Ovary (tissue), 7 donors: ENCODE measurements at regions not wholly inside any gene's neighbourhood (a gene's known extent, or its start where the extent isn't known, plus 50 kb on each side); places are given as distances from the start of the nearest gene placed in this dataset.

Experiments used
- DNase-seq, 5 donors: peaks; one replicate each; pipeline ENCODE4 v3.0.0-alpha.2; 2019 to 2020
- H3K27ac ChIP-seq, 2 donors: fragments of 200-600 bp; one replicate each; pipeline versions ENCODE4 v1.5.1 to v1.8.0; 2019 to 2022
- H3K27me3 ChIP-seq: fragments of 200-600 bp; one replicate; pipeline ENCODE4 v1.8.0; 2022
- H3K36me3 ChIP-seq: fragments of 200-600 bp; sonication (generic); one replicate; pipeline ENCODE4 v1.5.1; 2019
- H3K4me1 ChIP-seq: one replicate; pipeline ENCODE4 v1.8.1; 2013; ENCODE audit warnings: mild to moderate bottlenecking, moderate library complexity; ENCODE audit not compliant: insufficient read depth
- H3K4me3 ChIP-seq: fragments of 200-600 bp; sonication (generic); one replicate; pipeline ENCODE4 v1.5.1; 2017
- H3K9me3 ChIP-seq, 2 donors: fragments of 200-600 bp in 1 of 2; sonication (generic) in 1 of 2; one replicate each; pipeline versions ENCODE4 v1.5.1 to v1.8.1; 2013 to 2019; ENCODE audit warnings: mild to moderate bottlenecking in 1 of 2, moderate library complexity in 1 of 2
- EP300 ChIP-seq: sonication (generic); formaldehyde crosslinking; IDR thresholded peaks from one replicate; pipeline ENCODE4 v1.6.1; 2017; ENCODE audit warnings: antibody characterized with exemption
- POLR2A ChIP-seq: fragments of 450-650 bp; IDR thresholded peaks from one replicate; pipeline ENCODE4 v1.6.1; 2017; ENCODE audit warnings: antibody characterized with exemption, mild to moderate bottlenecking, moderate library complexity
- WGBS, 3 donors: extraction: QIAGEN DNeasy Blood & Tissue Kit in 1 of 3; methylation state at CpG; one replicate each; pipeline versions ENCODE4 v1.1.5 to v1.1.7; 2013 to 2017; 5-methylcytosine and 5-hydroxymethylcytosine counted together
- intact Hi-C, 4 donors: fragments of 100-400 bp; cut with DNase I; formaldehyde crosslinking; loops; one replicate each; pipeline versions ENCODE4 v1.11.0 to v1.15.1; 2022 to 2023
- TF ChIP-seq, protein P1 (sequence below), 3 donors: fragments of 450-650 bp in 2 of 3; fragments of 200-600 bp in 1 of 3; IDR thresholded peaks; one replicate each; pipeline versions ENCODE4 v1.5.1 to v1.8.0; 2016 to 2022; ENCODE audit warnings: antibody characterized with exemption in 3 of 3, mild to moderate bottlenecking in 1 of 3
- donor health status: DM: no; HTN: no; CAD: no; lungs with moderate emphysema.
- donor health status: DM: no; HTN: no; CAD: no.
- donor health status: Bipolar disorder and iron deficiency.
- donor health status: DM: no; HTN: no; CAD: no.
- donor health status: DM: yes; HTN: yes; CAD: no.

DNA sequence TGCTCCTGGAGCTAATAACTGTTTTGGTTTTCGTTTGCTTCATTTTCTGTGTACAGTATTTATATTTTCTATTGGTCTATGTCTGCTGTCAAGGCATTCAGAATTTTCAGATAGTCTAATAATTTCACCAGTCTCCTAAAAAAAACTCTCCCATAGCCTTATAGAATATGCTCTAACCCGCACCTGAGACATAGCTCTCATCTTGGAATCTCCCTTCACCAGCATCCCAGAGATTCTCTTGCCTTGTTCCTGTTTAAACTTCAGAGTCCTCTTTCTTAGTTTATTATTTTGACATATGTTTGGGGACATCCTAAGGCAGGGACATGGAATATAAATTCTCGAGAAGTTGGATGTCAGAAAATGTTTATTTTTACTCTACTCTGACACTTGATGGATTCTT, 58.3 kb upstream of the MED4 start:
- H3K27ac ChIP-seq: no peak overlapping the region
- intact Hi-C loops: no loop called here
- no peaks in the 10 kb centered on the region for H3K27me3 ChIP-seq
- WGBS, 3 donors: 73 to 80% (median 78%) methylated on average over 3 of the region's 3 CpGs
- TF ChIP-seq POLR2A: no peak
- TF ChIP-seq, protein P1, sequence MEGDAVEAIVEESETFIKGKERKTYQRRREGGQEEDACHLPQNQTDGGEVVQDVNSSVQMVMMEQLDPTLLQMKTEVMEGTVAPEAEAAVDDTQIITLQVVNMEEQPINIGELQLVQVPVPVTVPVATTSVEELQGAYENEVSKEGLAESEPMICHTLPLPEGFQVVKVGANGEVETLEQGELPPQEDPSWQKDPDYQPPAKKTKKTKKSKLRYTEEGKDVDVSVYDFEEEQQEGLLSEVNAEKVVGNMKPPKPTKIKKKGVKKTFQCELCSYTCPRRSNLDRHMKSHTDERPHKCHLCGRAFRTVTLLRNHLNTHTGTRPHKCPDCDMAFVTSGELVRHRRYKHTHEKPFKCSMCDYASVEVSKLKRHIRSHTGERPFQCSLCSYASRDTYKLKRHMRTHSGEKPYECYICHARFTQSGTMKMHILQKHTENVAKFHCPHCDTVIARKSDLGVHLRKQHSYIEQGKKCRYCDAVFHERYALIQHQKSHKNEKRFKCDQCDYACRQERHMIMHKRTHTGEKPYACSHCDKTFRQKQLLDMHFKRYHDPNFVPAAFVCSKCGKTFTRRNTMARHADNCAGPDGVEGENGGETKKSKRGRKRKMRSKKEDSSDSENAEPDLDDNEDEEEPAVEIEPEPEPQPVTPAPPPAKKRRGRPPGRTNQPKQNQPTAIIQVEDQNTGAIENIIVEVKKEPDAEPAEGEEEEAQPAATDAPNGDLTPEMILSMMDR (IDR thresholded peaks at IDR 0.05): no peak
- no peak for TF ChIP-seq EP300
- H3K9me3 ChIP-seq: no peaks in the 10 kb centered on the region
- no peak overlapping the region for H3K4me3 ChIP-seq
- H3K36me3 ChIP-seq: no peaks in the 10 kb centered on the region
- H3K4me1 ChIP-seq: no peaks in the 10 kb centered on the region
- no peak for DNase-seq

DNA sequence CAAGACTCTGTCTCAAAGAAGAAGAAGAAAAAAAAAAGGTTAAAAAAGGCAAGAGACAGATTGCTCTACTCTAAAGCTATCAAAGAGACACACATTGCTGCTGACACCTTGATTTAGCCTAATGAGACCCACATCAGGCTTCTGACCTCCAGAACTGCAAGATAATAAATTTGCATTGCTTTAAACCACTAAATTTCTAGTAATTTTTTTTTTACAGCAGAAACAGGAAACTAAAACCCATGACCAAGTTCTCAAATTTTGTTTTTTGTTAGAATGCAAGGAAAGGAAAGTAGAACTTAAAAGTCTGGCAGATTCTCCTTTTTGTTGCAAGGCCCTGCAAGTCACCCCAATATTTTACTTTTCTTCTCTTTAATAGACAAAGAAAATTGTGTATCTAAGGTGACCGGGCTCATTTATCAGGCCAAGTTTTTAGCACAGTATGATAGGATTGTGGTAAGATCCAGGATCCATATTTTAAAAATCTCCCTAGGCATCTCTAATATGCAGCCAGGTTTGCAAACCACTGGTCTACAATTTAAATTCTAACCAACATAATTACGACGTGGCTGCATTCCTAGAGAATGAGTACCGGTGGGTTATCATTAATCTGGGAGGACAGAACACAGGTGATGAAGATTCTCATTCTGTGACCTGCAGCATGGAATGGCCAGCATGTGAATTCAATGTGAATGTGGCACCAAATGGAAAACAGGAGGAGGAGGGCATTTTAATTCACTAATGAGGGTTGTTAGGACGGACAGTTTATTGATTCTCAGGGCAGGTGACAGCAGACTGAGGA, 56.7 kb upstream of the MED4 start:
- Histone ChIP-seq H3K4me1 (no peaks in the 10 kb centered on the region), H3K36me3 (no peaks in the 10 kb centered on the region), H3K27me3 (no peaks in the 10 kb centered on the region), H3K27ac (no peak overlapping the region), H3K4me3 (no peak overlapping the region), H3K9me3 (no peaks in the 10 kb centered on the region)
- 60 to 62% (median 61%) methylated on average over 5 of the region's 5 CpGs for WGBS, 3 donors
- TF ChIP-seq, protein P1 (IDR thresholded peaks at IDR 0.05): no peak
- TF ChIP-seq EP300 (no peak), POLR2A (no peak)
- intact Hi-C loops: no loop called here
- DNase-seq: no peak

DNA sequence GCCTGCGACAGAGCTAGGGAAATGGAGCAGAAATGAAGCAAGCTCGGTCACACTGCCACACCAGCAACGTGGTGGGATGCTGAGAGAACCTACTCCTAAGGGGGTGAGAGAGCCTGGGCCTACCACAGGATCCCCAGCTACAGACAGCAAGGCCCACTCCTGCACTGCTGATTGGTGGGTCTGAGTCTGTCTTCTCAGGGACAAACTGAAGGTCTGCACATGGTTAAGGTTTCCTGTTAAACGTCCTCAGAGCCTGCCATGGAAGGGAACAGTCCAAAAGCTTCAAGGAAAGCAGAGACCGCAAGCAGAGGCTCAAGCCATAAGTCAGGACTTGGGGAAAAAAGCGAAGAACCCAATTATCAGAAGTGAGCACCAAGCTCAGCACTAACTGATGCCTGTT, 53.5 kb upstream of the MED4 start:
- WGBS, 3 donors: 73 to 85% (median 82%) methylated on average over 6 of the region's 6 CpGs

DNA sequence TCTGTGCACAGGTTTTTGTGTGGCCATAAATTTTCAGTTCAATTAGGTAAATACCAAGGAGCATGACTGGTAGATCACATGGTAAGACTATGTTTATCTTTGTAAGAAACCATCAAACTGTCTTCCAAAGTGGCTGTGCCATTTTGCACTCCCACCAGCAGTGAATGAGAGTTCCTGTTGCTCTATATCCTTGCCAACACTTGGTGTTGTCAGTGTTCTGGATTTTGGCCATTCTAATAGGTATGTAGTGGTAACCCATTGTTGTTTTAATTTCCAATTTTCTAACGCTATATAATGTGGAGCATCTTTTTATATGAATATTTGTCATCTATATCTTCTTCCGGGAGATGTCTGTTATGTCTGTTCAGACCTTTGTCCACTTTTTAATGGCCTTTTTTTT, 51.7 kb upstream of the MED4 start:
- no peaks in the 10 kb centered on the region for H3K27me3 ChIP-seq
- H3K4me1 ChIP-seq: peaks cover 4% of the 10 kb centered on the region
- no peak overlapping the region for H3K4me3 ChIP-seq
- H3K27ac ChIP-seq: no peak overlapping the region
- intact Hi-C loops: no loop called here
- 93 to 100% (median 94%) methylated on average over 2 of the region's 2 CpGs for WGBS, 3 donors
- no peak for TF ChIP-seq EP300
- TF ChIP-seq, protein P1 (IDR thresholded peaks at IDR 0.05): no peak
- TF ChIP-seq POLR2A: no peak
- no peaks in the 10 kb centered on the region for H3K36me3 ChIP-seq
- H3K9me3 ChIP-seq: no peaks in the 10 kb centered on the region
- DNase-seq: no peak

More for the DNA sequence above, 53.5 kb upstream of the MED4 start:
- H3K4me1 ChIP-seq: peaks cover 4% of the 10 kb centered on the region
- no peak overlapping the region for H3K4me3 ChIP-seq
- no peaks in the 10 kb centered on the region for H3K36me3 ChIP-seq
- intact Hi-C loops: no loop called here
- no peaks in the 10 kb centered on the region for H3K27me3 ChIP-seq
- no peak overlapping the region for H3K27ac ChIP-seq
- no peaks in the 10 kb centered on the region for H3K9me3 ChIP-seq
- no peak for DNase-seq
- TF ChIP-seq EP300: no peak
- TF ChIP-seq, protein P1 (IDR thresholded peaks at IDR 0.05): no peak
